HepG2 (cell line): ENCODE measurements at regions not wholly inside any gene's neighbourhood (a gene's known extent, or its start where the extent isn't known, plus 50 kb on each side); places are given as distances from the start of the nearest gene placed in this dataset.

Source experiments
- ATAC-seq: fragments of 200-7000 bp; cut with Tn5 transposase; 3 replicates; pipeline ENCODE4 v1.9.1; 2020; ENCODE audit warnings: mild to moderate bottlenecking, moderate library complexity
- BruUV-seq: library from RNA; stranded (reverse); fragments of 400-500 nt; replicated peaks from 2 replicates; lab custom pipeline; 2021; lab: Mats Ljungman, UMichigan
- CTCF ChIA-PET: fragments of 300-600 bp; formaldehyde crosslinking; extraction: SDS; loops from one replicate; lab custom pipeline; 2021; ENCODE audit warnings: low total read pairs, inconsistent platforms, low intra/inter-chr PET ratio; lab: Yijun Ruan, JAX
- POLR2A ChIA-PET: fragments of 350-600 bp; sonication (Branson Sonifier 250); formaldehyde crosslinking; loops from one replicate; lab custom pipeline; 2020; ENCODE audit warnings: antibody characterized with exemption, inconsistent platforms; lab: Yijun Ruan, JAX
- DNase-seq: peaks from one replicate; pipeline ENCODE4 v3.0.0-alpha.2; 2015; ENCODE audit warnings: low spot score
- FAIRE-seq: peaks from 3 replicates; lab custom pipeline; 2011; peaks lifted over from hg19 to GRCh38; lab: Jason Lieb, UNC
- H2AFZ ChIP-seq: one replicate; pipeline ENCODE4 v1.6.1; 2011; ENCODE audit warnings: low read length, inconsistent platforms
- H3K27ac ChIP-seq: fragments of 300-600 bp; 3 replicates; pipeline ENCODE4 v1.8.0; 2011; ENCODE audit warnings: mixed run types, mild to moderate bottlenecking, mixed read lengths, low read length, inconsistent platforms; ENCODE audit not compliant: insufficient read depth; ENCODE audit errors: extremely low read length
- H3K27me3 ChIP-seq, 2 experiments: fragments of 200-600 bp in 1 of 2; 2 replicates in 1 of 2; 3 replicates in 1 of 2; pipeline versions ENCODE4 v1.6.0 to v1.8.0; 2011; ENCODE audit warnings: low read length in 2 of 2, mild to moderate bottlenecking in 2 of 2, moderate library complexity in 2 of 2, inconsistent platforms in 1 of 2; ENCODE audit not compliant: insufficient read depth in 2 of 2, control insufficient read depth in 1 of 2
- H3K36me3 ChIP-seq, 2 experiments: fragments of 200-600 bp in 1 of 2; replicated peaks in 1 of 2; 2 replicates in 1 of 2; 3 replicates in 1 of 2; pipeline versions ENCODE4 v1.5.1 to v1.8.0; 2011; ENCODE audit warnings: low read length in 2 of 2, inconsistent platforms in 1 of 2; ENCODE audit not compliant: insufficient read depth in 2 of 2, control insufficient read depth in 1 of 2
- H3K4me1 ChIP-seq: 2 replicates; pipeline ENCODE4 v1.5.1; 2012; ENCODE audit warnings: low read length, inconsistent platforms; ENCODE audit not compliant: insufficient read depth
- H3K4me2 ChIP-seq: 2 replicates; pipeline ENCODE4 v1.6.0; 2011; ENCODE audit warnings: low read depth, low read length, inconsistent platforms
- H3K4me3 ChIP-seq, 3 experiments: fragments of 200-600 bp in 1 of 3; sonication (generic), shearing (Covaris generic) in 1 of 3; replicated peaks in 1 of 3; 2 replicates each; pipeline ENCODE4 v1.5.1; 2011 to 2016; ENCODE audit warnings: low read length in 3 of 3, inconsistent platforms in 2 of 3, low read depth in 2 of 3, mild to moderate bottlenecking in 2 of 3, control low read depth in 1 of 3, mixed read lengths in 1 of 3; ENCODE audit not compliant: insufficient read depth in 1 of 3
- H3K79me2 ChIP-seq: one replicate; pipeline ENCODE4 v1.6.1; 2011; ENCODE audit warnings: low read length, inconsistent platforms; ENCODE audit not compliant: insufficient read depth
- H3K9ac ChIP-seq: 2 replicates; pipeline ENCODE4 v1.6.0; 2011; ENCODE audit warnings: mild to moderate bottlenecking, low read depth, low read length, inconsistent platforms; ENCODE audit not compliant: insufficient read depth
- H3K9me3 ChIP-seq: 2 replicates; pipeline ENCODE4 v1.5.1; 2012; ENCODE audit warnings: mild to moderate bottlenecking, low read length
- H4K20me1 ChIP-seq: 2 replicates; pipeline ENCODE4 v1.6.0; 2011; ENCODE audit warnings: inconsistent platforms, mild to moderate bottlenecking, low read length, moderate library complexity; ENCODE audit not compliant: insufficient read depth
- GLI4 ChIP-seq: sonication (generic); formaldehyde crosslinking; IDR thresholded peaks from 2 replicates; pipeline ENCODE4 v1.5.1; 2020; ENCODE audit warnings: missing genetic modification reagents, mild to moderate bottlenecking, moderate library complexity, borderline replicate concordance
- KMT2B ChIP-seq: IDR thresholded peaks from 2 replicates; pipeline ENCODE4 v1.6.1; 2016; ENCODE audit warnings: missing genetic modification reagents, missing compliant biosample characterization
- LCORL ChIP-seq, 2 experiments: fragments of 450-650 bp in 1 of 2; sonication (generic) in 1 of 2; formaldehyde crosslinking in 1 of 2; IDR thresholded peaks; 2 replicates each; pipeline versions ENCODE4 v1.5.0 to v1.6.1; 2017 to 2020; ENCODE audit warnings: antibody characterized with exemption in 1 of 2, missing genetic modification reagents in 1 of 2
- NFE2L1 ChIP-seq: sonication (generic); formaldehyde crosslinking; IDR thresholded peaks from 2 replicates; pipeline ENCODE4 v1.4.0; 2020; ENCODE audit warnings: missing genetic modification reagents, mild to moderate bottlenecking, borderline replicate concordance
- PRMT3 ChIP-seq: sonication (generic); formaldehyde crosslinking; IDR thresholded peaks from 2 replicates; pipeline ENCODE4 v1.8.1; 2022; ENCODE audit warnings: low read depth, mild to moderate bottlenecking, moderate library complexity, missing genetic modification reagents, borderline replicate concordance
- PRPF4 ChIP-seq: fragments of 200-400 bp; formaldehyde crosslinking; IDR thresholded peaks from 2 replicates; pipeline ENCODE4 v1.6.1; 2016; ENCODE audit warnings: low read length, low read depth; ENCODE audit not compliant: poor library complexity, severe bottlenecking
- ZNF205 ChIP-seq: IDR thresholded peaks from 2 replicates; pipeline ENCODE4 v1.6.1; 2018; ENCODE audit warnings: missing biosample characterization, missing genetic modification reagents
- ZNF556 ChIP-seq: sonication (generic); formaldehyde crosslinking; IDR thresholded peaks from 2 replicates; pipeline ENCODE4 v1.4.0; 2020; ENCODE audit warnings: mild to moderate bottlenecking, missing genetic modification reagents, borderline replicate concordance
- ZNF720 ChIP-seq: sonication (generic); formaldehyde crosslinking; IDR thresholded peaks from 2 replicates; pipeline ENCODE4 v1.4.0; 2020; ENCODE audit warnings: missing genetic modification reagents
- ZNF747 ChIP-seq: sonication (generic); formaldehyde crosslinking; IDR thresholded peaks from 2 replicates; pipeline ENCODE4 v1.8.1; 2023; ENCODE audit warnings: missing genetic modification reagents, mild to moderate bottlenecking, borderline replicate concordance
- WGBS: methylation state at CpG from one replicate; pipeline ENCODE4 v1.1.6; 2017; ENCODE audit warnings: low lambda C conversion rate; 5-methylcytosine and 5-hydroxymethylcytosine counted together
- in situ Hi-C: cut with HindIII; loops from 2 replicates; pipeline ENCODE4 v1.10.0; 2017; ENCODE audit warnings: low pct_unique_long_range_greater_than_20kb; ENCODE audit not compliant: extremely low pct_ligation_motif_present
- intact Hi-C: fragments of 100-400 bp; cut with micrococcal nuclease; formaldehyde crosslinking; loops from one replicate; pipeline ENCODE4 v1.10.0; 2022; ENCODE audit not compliant: unreplicated experiment
- TF ChIP-seq, protein P1 (sequence below): sonication (generic); formaldehyde crosslinking; IDR thresholded peaks from 2 replicates; pipeline ENCODE4 v1.5.0; 2020; ENCODE audit warnings: mild to moderate bottlenecking, missing genetic modification reagents

DNA sequence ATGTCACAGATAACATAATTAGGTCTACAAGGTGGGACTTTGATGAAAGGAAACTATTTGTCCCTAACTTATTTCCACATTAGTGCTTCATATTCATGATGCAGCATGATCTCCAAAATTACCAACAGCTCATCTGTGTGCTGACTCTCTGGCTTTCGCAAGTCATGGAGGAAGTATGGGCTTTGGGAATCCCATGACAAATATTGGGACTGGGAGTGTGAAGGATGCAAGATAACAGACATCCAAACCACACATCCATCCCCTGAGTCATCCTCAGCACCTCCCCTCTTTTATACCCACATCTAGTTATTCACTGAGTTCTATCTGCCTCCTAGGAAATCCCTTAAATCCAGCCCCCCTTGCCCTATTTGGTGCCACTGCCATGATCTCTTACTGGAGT is 102.8 kb upstream of the COL24A1 start:
- no peaks in the 10 kb centered on the region for H3K4me1 ChIP-seq
- H3K27ac ChIP-seq, result no peak overlapping the region
- no peaks in the 10 kb centered on the region for H3K36me3 ChIP-seq
- no peak overlapping the region for H3K9ac ChIP-seq
- DNase-seq (no peak), ATAC-seq (no peak), FAIRE-seq (no peak)
- no peaks in the 10 kb centered on the region for H4K20me1 ChIP-seq
- no peak overlapping the region for H3K4me3 ChIP-seq
- no peaks in the 10 kb centered on the region for H3K9me3 ChIP-seq
- WGBS, result 33% methylated on average over 1 of the region's 1 CpG
- POLR2A ChIA-PET, result no interaction called here
- CTCF ChIA-PET, result no interaction called here
- TF ChIP-seq PRMT3 (CRISPR knock-in tag) (no peak), KMT2B (CRISPR knock-in tag) (no peak), ZNF556 (no peak), LCORL (IDR thresholded peaks at IDR 0.05) (no peak), LCORL (CRISPR knock-in tag; IDR thresholded peaks at IDR 0.05) (no peak), ZNF747 (CRISPR knock-in tag) (no peak), PRPF4 (no peak), ZNF205 (CRISPR knock-in tag) (no peak), NFE2L1 (CRISPR knock-in tag) (no peak), ZNF720 (CRISPR knock-in tag) (no peak), GLI4 (CRISPR knock-in tag) (no peak)
- TF ChIP-seq, protein P1, sequence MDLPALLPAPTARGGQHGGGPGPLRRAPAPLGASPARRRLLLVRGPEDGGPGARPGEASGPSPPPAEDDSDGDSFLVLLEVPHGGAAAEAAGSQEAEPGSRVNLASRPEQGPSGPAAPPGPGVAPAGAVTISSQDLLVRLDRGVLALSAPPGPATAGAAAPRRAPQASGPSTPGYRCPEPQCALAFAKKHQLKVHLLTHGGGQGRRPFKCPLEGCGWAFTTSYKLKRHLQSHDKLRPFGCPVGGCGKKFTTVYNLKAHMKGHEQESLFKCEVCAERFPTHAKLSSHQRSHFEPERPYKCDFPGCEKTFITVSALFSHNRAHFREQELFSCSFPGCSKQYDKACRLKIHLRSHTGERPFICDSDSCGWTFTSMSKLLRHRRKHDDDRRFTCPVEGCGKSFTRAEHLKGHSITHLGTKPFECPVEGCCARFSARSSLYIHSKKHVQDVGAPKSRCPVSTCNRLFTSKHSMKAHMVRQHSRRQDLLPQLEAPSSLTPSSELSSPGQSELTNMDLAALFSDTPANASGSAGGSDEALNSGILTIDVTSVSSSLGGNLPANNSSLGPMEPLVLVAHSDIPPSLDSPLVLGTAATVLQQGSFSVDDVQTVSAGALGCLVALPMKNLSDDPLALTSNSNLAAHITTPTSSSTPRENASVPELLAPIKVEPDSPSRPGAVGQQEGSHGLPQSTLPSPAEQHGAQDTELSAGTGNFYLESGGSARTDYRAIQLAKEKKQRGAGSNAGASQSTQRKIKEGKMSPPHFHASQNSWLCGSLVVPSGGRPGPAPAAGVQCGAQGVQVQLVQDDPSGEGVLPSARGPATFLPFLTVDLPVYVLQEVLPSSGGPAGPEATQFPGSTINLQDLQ, result no peak
- no peaks in the 10 kb centered on the region for H3K79me2 ChIP-seq
- no peak overlapping the region for H2AFZ ChIP-seq
- intact Hi-C loops (no loop called here), in situ Hi-C loops (no loop called here)
- no peaks in the 10 kb centered on the region for H3K27me3 ChIP-seq
- no peak overlapping the region for H3K4me2 ChIP-seq
- no TSS peak for BruUV-seq
